CD4-positive, alpha-beta T cell treated with Interleukin-6 for 4 hours (primary cell): ENCODE measurements at regions not wholly inside any gene's neighbourhood (a gene's known extent, or its start where the extent isn't known, plus 50 kb on each side); places are given as distances from the start of the nearest gene placed in this dataset.

Experiments used
- DNase-seq: peaks from one replicate; pipeline ENCODE4 v3.0.0-alpha.2; 2020; ENCODE audit warnings: mixed read lengths

DNA sequence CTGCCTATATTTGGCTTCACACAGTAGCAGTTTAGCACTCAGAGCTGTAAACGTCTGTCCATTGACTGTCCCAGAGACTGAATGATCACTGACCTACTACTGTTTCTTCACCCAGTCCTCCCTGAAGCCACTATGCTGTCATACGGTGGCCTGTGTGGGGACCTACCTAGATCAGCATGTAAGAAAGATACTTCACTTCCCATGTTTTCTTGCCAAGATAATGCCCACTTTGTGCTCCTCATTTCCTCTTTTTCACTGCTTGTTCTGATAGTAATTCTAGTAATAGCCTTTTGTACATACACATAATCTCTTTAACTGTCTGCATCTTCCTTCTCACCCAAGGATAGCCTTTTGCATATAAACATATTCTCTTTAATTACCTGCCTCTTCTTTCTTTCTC lies 109.9 kb upstream of the TIAM2 start:
- no peak for DNase-seq

GRCh38 chr6:154886016-154886415 lies 109.1 kb upstream of the TIAM2 start:
- DNase-seq: no peak

DNA sequence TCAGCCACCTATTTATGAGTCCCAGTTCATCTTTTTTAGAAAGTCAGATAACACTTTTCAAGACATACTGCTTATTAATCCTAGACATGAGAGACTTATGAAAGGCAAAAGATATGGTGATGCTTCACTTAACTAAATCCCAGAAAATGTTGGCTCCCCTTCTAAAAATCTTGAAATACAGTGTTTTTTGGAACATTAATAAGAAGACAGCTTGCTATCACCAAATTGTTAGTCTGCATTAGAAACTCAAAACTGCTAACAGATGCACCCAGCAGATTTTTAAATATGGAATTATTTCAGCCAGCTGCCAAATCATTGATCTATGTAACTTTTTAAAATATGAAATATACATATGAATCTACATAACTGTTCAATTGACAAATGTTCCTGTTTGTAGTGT lies 108.6 kb upstream of the TIAM2 start:
- no peak for DNase-seq

- DNase-seq: no peak
Observed at GRCh38 chr6:154887051-154887450, 108.1 kb upstream of the TIAM2 start.

- no peak for DNase-seq
Observed at GRCh38 chr6:154888421-154889295, 106.5 kb upstream of the TIAM2 start.

DNA sequence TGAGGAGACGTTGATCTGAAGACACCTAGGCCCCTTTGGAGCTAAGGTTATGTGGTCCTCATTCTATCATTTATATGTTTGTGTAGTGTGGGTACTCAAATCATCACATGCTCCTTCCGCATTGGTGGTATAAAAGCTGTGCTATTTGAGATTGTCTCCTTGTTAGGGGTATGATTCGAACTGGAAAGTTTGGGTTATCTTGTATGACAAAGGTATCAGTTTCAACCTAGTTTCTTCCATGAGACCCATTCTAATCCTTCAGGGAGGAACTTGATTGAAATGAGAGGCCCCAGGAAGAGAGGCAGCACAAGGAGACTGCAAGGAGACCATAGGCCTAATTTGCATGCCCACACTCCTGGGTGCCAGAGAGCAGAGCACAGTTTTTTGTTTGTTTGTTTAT lies 104.2 kb upstream of the TIAM2 start:
- no peak for DNase-seq

GRCh38 chr6:154891901-154892300 lies 103.2 kb upstream of the TIAM2 start:
- no peak for DNase-seq

DNA sequence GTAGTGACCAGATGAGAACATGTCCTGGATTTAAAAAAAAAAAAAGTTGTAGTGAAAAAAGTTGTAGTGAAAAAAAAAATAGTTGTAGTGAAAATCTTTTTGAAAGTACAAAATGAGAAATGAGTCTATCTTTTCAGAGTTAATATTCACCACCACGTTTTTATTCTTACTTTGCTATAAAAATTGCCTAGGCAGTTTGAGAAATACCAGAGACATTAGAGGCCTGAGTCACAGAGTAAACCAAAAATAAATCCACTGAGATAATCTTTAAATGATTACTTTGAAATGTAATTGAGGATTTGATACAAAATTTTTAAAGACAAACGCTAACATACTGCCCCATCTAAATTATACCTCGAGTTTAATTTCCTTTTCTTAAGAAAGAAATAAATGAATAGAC lies 101.2 kb upstream of the TIAM2 start:
- no peak for DNase-seq

DNA sequence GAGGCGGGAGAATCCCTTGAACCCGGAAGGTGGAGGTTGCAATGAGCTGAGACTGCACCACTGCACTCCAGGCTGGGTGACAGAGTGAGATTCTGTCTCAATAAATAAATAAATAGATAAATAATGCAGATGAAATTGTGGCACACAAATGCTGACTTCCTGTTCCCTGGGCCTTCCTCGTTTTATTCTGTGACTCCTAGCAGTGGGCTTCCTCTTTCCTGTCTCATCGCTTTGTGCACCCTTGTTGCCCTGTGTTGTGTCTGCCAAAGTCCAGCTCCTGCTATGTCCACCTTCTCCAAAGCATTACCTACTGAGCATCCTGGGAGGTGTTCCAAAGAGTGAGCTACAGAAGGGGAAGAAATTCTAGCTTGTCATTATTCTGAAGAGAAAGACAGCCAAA lies 100.2 kb upstream of the TIAM2 start:
- no peak for DNase-seq

- DNase-seq: no peak
Observed at GRCh38 chr6:154895841-154896240, 99.3 kb upstream of the TIAM2 start.

DNA sequence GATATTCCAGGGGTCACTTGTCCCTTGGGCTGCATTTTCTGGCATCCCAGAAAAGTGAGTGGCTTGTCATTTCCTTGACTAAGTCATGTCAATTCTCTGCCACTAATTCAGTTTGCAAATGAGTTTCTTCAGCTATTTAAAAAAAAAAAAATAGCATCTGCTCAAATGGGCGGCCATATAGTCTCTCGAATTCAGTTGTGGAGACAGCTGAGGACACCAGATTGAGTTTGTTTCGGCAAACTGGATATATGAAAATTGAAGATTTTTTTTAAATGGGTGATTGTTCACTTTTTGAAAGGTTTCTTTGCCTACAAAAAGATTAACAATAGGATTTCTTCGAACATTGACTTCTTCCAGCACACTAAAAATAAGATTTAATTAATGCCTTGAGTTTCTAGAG lies 96.3 kb upstream of the TIAM2 start:
- DNase-seq: no peak

DNA sequence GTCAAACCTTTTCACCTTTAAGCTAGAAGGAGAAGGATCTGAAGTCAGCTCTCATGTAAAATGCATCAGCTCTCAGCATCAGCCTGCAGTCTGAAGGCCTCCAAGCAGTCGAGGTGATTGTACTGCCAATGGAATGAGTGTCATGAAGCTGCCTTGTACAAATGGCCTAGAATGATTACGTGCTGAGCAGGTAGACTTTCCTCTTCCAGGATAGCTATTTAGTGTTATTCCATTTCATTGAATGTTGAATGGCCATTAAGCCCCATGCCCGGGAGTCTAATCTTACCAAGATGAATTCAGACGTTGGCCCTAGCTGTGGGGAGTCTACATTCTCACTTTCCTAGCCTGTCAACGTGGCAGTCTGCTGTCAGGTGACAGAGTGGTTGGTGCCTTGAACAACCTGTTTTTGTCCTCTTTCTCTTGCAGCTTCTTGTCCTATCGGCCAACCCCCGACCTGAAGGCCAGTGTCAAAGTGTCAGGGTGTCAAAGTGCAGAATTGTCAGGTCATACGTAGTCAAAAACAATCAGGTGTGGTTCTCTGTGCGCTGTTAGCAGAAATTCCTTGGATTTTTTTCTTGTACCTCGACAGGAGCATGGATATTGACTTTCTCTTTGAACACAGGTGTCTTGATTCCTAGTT lies 95.2 kb upstream of the TIAM2 start:
- no peak for DNase-seq

DNA sequence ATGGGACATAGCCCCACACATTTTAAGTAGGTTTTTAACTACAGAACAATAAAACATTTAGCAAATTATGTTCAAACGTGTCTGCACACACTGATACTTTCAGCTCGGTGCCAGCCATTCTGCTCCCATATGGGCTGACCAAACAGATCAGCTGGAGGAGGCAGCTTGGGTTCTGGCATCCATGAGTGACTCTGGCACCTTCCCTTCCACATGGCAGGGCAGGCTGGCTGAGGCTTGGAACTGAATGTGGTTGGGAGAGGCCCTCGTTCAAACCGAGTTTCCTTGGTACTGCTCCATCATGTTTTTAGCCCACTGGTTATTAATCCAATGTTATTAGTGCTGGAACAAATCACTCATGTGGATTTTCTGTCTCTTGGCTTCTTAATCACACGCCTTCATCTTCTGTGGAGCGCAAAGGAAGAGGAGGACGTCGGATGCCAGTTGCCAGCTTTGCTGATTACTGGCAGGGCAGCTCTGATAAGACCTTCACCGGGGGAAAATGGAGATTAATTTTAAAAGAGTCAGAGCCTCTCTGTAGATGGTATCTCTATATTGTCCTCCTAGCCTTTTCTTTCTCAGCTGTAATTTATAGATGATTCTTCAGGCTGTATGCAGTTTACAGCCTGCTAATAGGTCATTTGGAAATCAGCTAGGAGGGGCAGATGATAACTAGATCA lies 93.1 kb upstream of the TIAM2 start:
- DNase-seq: no peak

DNA sequence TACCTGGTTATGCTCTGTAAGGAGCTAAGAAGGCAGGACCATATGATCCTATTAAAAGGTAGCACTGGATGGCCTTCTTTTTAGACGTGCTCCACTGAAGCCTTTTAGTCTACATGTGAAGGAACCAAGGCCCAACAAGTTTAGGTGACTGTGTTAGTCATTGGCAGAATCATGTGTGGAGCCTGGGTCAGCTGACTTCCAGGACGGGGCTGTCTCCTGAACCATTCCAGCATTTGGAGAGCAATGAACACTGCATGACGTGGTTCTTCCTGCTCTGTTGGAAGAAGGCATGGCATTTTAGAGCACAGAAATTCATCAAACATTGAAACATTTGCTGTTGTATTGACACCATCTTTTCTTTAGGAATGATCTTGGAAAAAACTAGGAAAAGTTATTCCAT lies 87.8 kb upstream of the TIAM2 start:
- DNase-seq: no peak

GRCh38 chr6:154908723-154909122 lies 86.4 kb upstream of the TIAM2 start:
- DNase-seq: no peak

GRCh38 chr6:154909311-154909710 lies 85.8 kb upstream of the TIAM2 start:
- no peak for DNase-seq

DNA sequence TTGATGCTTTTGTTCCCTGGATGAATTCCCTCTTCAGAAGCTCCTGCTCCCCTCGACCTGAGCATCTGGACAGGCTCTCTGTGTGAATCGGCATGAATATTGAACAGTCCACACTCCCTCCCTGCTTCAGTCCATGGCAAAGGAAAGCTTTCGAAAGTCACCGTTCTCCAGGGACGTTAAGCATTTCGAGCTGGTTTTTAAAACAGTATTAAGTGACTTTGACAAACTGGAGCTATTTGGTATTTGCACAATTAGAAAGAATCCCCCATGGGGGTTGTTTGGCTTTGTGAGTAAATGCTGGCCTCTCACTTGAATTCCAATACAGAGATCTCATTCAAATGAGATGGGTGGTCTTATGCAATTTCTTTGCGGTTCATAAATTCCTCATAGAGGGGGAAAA lies 85.3 kb upstream of the TIAM2 start:
- DNase-seq: no peak

- DNase-seq: no peak
Observed at GRCh38 chr6:154914288-154914687, 80.8 kb upstream of the TIAM2 start.

DNA sequence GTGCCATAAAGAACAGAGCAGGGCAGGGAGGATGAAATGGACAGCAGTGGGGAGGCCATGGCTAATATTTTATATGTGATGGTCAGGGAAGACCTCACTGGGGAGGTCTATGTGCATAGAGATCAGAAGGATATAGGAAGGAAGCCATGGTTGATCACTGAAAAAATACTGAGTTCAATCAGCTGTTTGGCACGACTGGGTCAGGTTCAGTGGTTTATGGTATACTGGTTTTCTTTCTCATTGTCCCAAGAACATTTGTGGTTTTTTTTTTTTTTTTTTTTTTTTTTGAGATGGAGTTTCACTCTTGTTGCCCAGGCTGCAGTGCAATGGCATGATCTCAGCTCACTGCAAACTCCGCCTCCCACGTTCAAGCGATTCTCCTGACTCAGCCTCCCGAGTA lies 78.3 kb upstream of the TIAM2 start:
- DNase-seq: no peak

- DNase-seq: no peak
Observed at GRCh38 chr6:154917941-154918340, 77.2 kb upstream of the TIAM2 start.

- no peak for DNase-seq
Observed at GRCh38 chr6:154919806-154920205, 75.3 kb upstream of the TIAM2 start.

- DNase-seq: no peak
Observed at GRCh38 chr6:154920495-154921200, 74.5 kb upstream of the TIAM2 start.

DNA sequence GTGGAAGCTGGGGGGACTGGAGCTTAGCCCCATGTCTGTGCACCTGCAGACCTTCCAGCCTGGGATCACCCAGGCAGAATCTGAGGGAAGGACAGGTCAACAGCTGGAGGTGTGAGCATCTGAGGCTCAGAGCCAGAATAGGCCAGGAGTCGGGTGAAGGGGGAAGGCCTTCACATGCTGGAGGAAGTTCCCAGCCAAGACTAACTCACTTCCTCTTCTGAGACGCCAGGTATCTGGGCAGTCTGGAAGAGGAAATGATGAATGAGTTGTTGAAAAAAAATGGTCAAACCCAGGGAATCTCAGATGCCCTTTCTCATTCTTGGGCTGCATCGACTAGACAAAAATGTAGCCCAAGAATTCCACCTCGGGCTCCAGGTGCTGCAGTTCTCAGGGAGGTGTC lies 73.6 kb upstream of the TIAM2 start:
- DNase-seq: no peak
